HepG2 (cell line): ENCODE measurements at regions not wholly inside any gene's neighbourhood (a gene's known extent, or its start where the extent isn't known, plus 50 kb on each side); places are given as distances from the start of the nearest gene placed in this dataset.

ENCODE experiments used
- AHR ChIP-seq: IDR thresholded peaks from 2 replicates; pipeline ENCODE4 v1.6.1; 2018; ENCODE audit warnings: missing genetic modification reagents, missing compliant biosample characterization
- NKX3-1 ChIP-seq: sonication (generic); formaldehyde crosslinking; IDR thresholded peaks from 2 replicates; pipeline ENCODE4 v1.5.0; 2020; ENCODE audit warnings: missing genetic modification reagents
- PAWR ChIP-seq: sonication (generic); formaldehyde crosslinking; IDR thresholded peaks from 2 replicates; pipeline ENCODE4 v1.4.0; 2020; ENCODE audit warnings: missing genetic modification reagents, mild to moderate bottlenecking, borderline replicate concordance
- RBM39 ChIP-seq: fragments of 200-400 bp; formaldehyde crosslinking; IDR thresholded peaks from one replicate; pipeline ENCODE4 v1.6.1; 2018; ENCODE audit warnings: antibody characterized with exemption, mild to moderate bottlenecking, low read depth, low read length; ENCODE audit not compliant: poor library complexity, severe bottlenecking
- TF ChIP-seq, protein P1 (sequence below), 2 experiments: fragments of 450-650 bp in 1 of 2; sonication (generic) in 1 of 2; formaldehyde crosslinking in 1 of 2; IDR thresholded peaks; 2 replicates each; pipeline versions ENCODE4 v1.6.1 to v1.8.0; 2016 to 2022; ENCODE audit warnings: antibody characterized with exemption in 1 of 2, mild to moderate bottlenecking in 1 of 2, missing genetic modification reagents in 1 of 2
- TF ChIP-seq, protein P2 (sequence below): sonication (generic); formaldehyde crosslinking; IDR thresholded peaks from 2 replicates; pipeline ENCODE4 v1.4.0; 2020; ENCODE audit warnings: mild to moderate bottlenecking, missing genetic modification reagents
- TF ChIP-seq, protein P3 (sequence below): sonication (generic); formaldehyde crosslinking; IDR thresholded peaks from 2 replicates; pipeline ENCODE4 v1.4.0; 2020; ENCODE audit warnings: mild to moderate bottlenecking, missing genetic modification reagents

DNA sequence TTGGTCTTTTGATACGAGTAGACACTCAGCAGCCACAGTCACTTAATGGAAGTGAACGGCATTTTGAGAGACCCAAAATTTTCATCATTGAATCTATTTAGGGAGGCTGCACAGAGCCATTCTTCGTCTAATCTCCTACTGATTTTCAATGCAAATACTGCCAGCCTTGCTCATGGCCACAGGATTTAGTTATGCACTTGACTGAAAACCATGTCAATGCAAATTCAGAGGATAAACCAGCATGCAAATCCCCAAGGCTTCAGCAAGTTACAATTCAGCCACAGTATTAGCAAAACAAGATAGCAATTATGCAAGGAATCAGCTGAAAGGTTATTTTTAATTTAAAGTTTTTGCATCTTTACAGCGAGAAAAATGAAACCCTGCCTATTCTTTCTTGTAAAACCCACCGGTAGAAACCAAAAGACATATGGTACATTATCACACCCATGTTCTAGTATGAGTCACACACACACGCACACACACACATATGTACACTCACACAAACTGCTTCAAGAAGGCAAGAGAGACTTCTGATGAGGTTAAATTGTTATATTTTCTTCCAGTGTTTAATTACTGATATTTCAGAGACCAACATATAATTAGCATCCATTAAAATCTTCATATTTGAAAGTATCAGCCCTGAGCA is 985.3 kb upstream of the FLRT2 start (continued):
- TF ChIP-seq, protein P1, sequence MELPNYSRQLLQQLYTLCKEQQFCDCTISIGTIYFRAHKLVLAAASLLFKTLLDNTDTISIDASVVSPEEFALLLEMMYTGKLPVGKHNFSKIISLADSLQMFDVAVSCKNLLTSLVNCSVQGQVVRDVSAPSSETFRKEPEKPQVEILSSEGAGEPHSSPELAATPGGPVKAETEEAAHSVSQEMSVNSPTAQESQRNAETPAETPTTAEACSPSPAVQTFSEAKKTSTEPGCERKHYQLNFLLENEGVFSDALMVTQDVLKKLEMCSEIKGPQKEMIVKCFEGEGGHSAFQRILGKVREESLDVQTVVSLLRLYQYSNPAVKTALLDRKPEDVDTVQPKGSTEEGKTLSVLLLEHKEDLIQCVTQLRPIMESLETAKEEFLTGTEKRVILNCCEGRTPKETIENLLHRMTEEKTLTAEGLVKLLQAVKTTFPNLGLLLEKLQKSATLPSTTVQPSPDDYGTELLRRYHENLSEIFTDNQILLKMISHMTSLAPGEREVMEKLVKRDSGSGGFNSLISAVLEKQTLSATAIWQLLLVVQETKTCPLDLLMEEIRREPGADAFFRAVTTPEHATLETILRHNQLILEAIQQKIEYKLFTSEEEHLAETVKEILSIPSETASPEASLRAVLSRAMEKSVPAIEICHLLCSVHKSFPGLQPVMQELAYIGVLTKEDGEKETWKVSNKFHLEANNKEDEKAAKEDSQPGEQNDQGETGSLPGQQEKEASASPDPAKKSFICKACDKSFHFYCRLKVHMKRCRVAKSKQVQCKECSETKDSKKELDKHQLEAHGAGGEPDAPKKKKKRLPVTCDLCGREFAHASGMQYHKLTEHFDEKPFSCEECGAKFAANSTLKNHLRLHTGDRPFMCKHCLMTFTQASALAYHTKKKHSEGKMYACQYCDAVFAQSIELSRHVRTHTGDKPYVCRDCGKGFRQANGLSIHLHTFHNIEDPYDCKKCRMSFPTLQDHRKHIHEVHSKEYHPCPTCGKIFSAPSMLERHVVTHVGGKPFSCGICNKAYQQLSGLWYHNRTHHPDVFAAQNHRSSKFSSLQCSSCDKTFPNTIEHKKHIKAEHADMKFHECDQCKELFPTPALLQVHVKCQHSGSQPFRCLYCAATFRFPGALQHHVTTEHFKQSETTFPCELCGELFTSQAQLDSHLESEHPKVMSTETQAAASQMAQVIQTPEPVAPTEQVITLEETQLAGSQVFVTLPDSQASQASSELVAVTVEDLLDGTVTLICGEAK (IDR thresholded peaks at IDR 0.05), result no peak
- TF ChIP-seq, protein P1 (CRISPR knock-in tag; IDR thresholded peaks at IDR 0.05), result no peak
- TF ChIP-seq, protein P2, sequence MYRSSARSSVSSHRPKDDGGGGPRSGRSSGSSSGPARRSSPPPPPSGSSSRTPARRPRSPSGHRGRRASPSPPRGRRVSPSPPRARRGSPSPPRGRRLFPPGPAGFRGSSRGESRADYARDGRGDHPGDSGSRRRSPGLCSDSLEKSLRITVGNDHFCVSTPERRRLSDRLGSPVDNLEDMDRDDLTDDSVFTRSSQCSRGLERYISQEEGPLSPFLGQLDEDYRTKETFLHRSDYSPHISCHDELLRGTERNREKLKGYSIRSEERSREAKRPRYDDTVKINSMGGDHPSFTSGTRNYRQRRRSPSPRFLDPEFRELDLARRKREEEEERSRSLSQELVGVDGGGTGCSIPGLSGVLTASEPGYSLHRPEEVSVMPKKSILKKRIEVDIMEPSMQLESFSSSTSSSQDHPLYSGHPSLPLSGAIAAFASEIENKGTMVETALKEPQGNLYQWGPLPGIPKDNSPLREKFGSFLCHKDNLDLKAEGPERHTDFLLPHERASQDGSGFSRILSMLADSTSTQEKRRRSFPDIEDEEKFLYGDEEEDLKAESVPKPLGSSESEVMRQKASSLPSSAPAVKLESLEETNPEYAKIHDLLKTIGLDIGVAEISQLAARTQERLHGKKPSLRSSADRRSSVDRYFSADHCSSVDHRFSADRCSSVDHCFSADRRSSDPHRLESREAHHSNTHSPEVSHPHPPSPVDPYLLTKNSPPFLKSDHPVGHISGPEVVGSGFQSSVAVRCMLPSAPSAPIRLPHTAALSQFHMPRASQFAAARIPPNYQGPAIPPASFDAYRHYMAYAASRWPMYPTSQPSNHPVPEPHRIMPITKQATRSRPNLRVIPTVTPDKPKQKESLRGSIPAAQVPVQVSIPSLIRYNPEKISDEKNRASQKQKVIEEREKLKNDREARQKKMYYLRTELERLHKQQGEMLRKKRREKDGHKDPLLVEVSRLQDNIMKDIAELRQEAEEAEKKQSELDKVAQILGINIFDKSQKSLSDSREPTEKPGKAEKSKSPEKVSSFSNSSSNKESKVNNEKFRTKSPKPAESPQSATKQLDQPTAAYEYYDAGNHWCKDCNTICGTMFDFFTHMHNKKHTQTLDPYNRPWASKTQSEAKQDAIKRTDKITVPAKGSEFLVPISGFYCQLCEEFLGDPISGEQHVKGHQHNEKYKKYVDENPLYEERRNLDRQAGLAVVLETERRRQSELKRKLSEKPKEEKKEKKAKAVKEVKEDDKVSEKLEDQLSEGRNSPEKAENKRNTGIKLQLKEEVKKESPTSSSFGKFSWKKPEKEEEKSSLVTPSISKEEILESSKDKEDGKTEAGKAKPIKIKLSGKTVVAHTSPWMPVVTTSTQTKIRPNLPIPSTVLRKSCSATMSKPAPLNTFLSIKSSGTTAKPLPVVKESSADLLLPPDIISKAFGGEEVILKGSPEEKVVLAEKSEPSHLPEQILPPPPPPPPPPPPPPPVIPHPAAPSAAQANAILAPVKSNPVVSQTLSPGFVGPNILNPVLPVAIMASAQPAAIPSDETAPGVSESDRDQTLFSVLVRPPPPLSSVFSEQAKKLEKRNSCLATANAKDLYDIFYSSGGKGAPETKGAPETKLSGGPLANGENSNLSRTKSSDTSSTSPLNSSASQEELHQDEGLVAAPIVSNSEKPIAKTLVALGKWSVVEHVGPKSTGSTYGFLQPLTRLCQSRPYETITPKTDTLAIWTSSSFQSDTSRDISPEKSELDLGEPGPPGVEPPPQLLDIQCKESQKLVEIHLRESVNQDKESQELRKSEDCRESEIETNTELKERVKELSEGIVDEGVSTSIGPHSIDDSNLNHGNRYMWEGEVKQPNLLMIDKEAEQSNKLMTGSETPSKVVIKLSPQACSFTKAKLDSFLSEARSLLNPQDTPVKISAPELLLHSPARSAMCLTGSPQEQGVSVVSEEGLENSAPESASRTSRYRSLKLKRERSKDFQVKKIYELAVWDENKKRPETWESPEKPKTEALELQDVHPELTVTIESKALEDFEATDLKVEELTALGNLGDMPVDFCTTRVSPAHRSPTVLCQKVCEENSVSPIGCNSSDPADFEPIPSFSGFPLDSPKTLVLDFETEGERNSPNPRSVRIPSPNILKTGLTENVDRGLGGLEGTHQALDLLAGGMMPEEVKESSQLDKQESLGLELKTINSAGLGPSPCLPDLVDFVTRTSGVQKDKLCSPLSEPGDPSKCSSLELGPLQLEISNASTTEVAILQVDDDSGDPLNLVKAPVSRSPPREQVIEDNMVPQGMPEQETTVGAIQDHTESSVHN, result no peak
- TF ChIP-seq AHR (CRISPR knock-in tag) (no peak), NKX3-1 (CRISPR knock-in tag) (no peak), RBM39 (no peak), PAWR (no peak)
- TF ChIP-seq, protein P3, sequence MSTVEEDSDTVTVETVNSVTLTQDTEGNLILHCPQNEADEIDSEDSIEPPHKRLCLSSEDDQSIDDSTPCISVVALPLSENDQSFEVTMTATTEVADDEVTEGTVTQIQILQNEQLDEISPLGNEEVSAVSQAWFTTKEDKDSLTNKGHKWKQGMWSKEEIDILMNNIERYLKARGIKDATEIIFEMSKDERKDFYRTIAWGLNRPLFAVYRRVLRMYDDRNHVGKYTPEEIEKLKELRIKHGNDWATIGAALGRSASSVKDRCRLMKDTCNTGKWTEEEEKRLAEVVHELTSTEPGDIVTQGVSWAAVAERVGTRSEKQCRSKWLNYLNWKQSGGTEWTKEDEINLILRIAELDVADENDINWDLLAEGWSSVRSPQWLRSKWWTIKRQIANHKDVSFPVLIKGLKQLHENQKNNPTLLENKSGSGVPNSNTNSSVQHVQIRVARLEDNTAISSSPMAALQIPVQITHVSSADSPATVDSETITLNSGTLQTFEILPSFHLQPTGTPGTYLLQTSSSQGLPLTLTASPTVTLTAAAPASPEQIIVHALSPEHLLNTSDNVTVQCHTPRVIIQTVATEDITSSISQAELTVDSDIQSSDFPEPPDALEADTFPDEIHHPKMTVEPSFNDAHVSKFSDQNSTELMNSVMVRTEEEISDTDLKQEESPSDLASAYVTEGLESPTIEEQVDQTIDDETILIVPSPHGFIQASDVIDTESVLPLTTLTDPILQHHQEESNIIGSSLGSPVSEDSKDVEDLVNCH, result no peak
